Peyer's patch (tissue), 4 donors: ENCODE measurements at regions not wholly inside any gene's neighbourhood (a gene's known extent, or its start where the extent isn't known, plus 50 kb on each side); places are given as distances from the start of the nearest gene placed in this dataset.

Experiments
- DNase-seq, 3 donors: peaks; one replicate each; pipeline ENCODE4 v3.0.0-alpha.2; 2017 to 2019
- H3K27ac ChIP-seq, 4 donors: fragments of 200-600 bp; sonication (generic); one replicate each; pipeline ENCODE4 v1.5.1; 2016 to 2019
- H3K27me3 ChIP-seq, 2 donors: fragments of 200-600 bp; sonication (generic); one replicate each; pipeline ENCODE4 v1.5.1; 2019
- H3K36me3 ChIP-seq, 3 donors: fragments of 200-600 bp; sonication (generic); one replicate each; pipeline ENCODE4 v1.5.1; 2016 to 2019
- H3K4me1 ChIP-seq, 4 donors: fragments of 200-600 bp; sonication (generic); one replicate each; pipeline ENCODE4 v1.5.1; 2016 to 2019
- H3K4me3 ChIP-seq, 4 donors: fragments of 200-600 bp; sonication (generic); 1 replicate in 3 of 4; 2 replicates in 1 of 4; pipeline ENCODE4 v1.5.1; 2016 to 2019; ENCODE audit warnings: mild to moderate bottlenecking in 1 of 4
- H3K9me3 ChIP-seq, 4 donors: fragments of 200-600 bp; sonication (generic); one replicate each; pipeline ENCODE4 v1.5.1; 2016 to 2019; ENCODE audit warnings: mild to moderate bottlenecking in 1 of 4
- POLR2A ChIP-seq, 2 donors: fragments of 450-650 bp; IDR thresholded peaks; one replicate each; pipeline ENCODE4 v1.5.1; 2017; ENCODE audit warnings: antibody characterized with exemption in 2 of 2, mild to moderate bottlenecking in 2 of 2, moderate library complexity in 2 of 2
- TF ChIP-seq, protein P1 (sequence below), 6 experiments: fragments of 450-650 bp in 4 of 6; fragments of 200-600 bp in 2 of 6; sonication (generic) in 1 of 6; IDR thresholded peaks; one replicate each; pipeline ENCODE4 v1.5.1; 2017 to 2019; ENCODE audit warnings: antibody characterized with exemption in 6 of 6, mild to moderate bottlenecking in 3 of 6, moderate library complexity in 1 of 6

DNA sequence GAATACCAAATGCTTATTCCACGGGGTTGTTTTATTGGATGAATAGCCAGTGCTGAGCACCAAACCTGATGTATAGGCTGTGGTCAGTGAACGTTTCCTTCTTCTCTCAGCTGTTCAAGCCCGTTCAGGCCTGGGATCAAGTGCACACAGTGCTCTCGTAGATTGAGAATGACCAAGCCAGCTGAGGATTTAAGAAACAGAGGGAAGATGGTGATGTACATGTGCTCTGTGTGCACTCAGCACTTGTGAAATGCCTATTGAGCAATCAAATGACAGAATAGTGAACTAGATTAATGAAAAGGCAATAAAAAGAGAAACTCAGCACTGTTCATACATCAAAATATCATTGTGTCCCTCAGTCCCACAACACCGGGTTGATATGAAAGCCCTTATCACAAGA is 302.5 kb downstream of the BMPER start:
- Histone ChIP-seq H3K9me3 (no peaks in the 10 kb centered on the region), H3K4me3 (no peak overlapping the region), H3K4me1 (no peaks in the 10 kb centered on the region), H3K27ac (no peak overlapping the region), H3K36me3 (no peaks in the 10 kb centered on the region), H3K27me3 (no peaks in the 10 kb centered on the region)
- no peak for TF ChIP-seq POLR2A (IDR thresholded peaks at IDR 0.05)
- TF ChIP-seq, protein P1, sequence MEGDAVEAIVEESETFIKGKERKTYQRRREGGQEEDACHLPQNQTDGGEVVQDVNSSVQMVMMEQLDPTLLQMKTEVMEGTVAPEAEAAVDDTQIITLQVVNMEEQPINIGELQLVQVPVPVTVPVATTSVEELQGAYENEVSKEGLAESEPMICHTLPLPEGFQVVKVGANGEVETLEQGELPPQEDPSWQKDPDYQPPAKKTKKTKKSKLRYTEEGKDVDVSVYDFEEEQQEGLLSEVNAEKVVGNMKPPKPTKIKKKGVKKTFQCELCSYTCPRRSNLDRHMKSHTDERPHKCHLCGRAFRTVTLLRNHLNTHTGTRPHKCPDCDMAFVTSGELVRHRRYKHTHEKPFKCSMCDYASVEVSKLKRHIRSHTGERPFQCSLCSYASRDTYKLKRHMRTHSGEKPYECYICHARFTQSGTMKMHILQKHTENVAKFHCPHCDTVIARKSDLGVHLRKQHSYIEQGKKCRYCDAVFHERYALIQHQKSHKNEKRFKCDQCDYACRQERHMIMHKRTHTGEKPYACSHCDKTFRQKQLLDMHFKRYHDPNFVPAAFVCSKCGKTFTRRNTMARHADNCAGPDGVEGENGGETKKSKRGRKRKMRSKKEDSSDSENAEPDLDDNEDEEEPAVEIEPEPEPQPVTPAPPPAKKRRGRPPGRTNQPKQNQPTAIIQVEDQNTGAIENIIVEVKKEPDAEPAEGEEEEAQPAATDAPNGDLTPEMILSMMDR (IDR thresholded peaks at IDR 0.05): no peak
- no peak for DNase-seq

- no peaks in the 10 kb centered on the region for H3K27me3 ChIP-seq
- H3K4me1 ChIP-seq: no peaks in the 10 kb centered on the region
- no peak overlapping the region for H3K4me3 ChIP-seq
- no peaks in the 10 kb centered on the region for H3K9me3 ChIP-seq
- TF ChIP-seq, protein P1 (IDR thresholded peaks at IDR 0.05): no peak
- no peak for TF ChIP-seq POLR2A (IDR thresholded peaks at IDR 0.05)
- no peak for DNase-seq
- H3K36me3 ChIP-seq: no peaks in the 10 kb centered on the region
- H3K27ac ChIP-seq: no peak overlapping the region
These were observed 303.7 kb downstream of the BMPER start for GRCh38 chr7:34208878-34209621.

GRCh38 chr7:34211018-34211417 is 305.7 kb downstream of the BMPER start:
- H3K27ac ChIP-seq: no peak overlapping the region
- no peaks in the 10 kb centered on the region for H3K27me3 ChIP-seq
- no peak for DNase-seq
- H3K4me1 ChIP-seq: no peaks in the 10 kb centered on the region
- no peaks in the 10 kb centered on the region for H3K9me3 ChIP-seq
- TF ChIP-seq, protein P1 (IDR thresholded peaks at IDR 0.05): no peak
- no peak for TF ChIP-seq POLR2A (IDR thresholded peaks at IDR 0.05)
- H3K4me3 ChIP-seq: no peak overlapping the region
- no peaks in the 10 kb centered on the region for H3K36me3 ChIP-seq

- Histone ChIP-seq H3K4me1 (no peaks in the 10 kb centered on the region), H3K27me3 (no peaks in the 10 kb centered on the region), H3K36me3 (no peaks in the 10 kb centered on the region), H3K27ac (no peak overlapping the region), H3K9me3 (no peaks in the 10 kb centered on the region), H3K4me3 (no peak overlapping the region)
- TF ChIP-seq, protein P1 (IDR thresholded peaks at IDR 0.05): no peak
- TF ChIP-seq POLR2A (IDR thresholded peaks at IDR 0.05): no peak
- no peak for DNase-seq
These were observed 312.6 kb downstream of the BMPER start for GRCh38 chr7:34217972-34218371.

DNA sequence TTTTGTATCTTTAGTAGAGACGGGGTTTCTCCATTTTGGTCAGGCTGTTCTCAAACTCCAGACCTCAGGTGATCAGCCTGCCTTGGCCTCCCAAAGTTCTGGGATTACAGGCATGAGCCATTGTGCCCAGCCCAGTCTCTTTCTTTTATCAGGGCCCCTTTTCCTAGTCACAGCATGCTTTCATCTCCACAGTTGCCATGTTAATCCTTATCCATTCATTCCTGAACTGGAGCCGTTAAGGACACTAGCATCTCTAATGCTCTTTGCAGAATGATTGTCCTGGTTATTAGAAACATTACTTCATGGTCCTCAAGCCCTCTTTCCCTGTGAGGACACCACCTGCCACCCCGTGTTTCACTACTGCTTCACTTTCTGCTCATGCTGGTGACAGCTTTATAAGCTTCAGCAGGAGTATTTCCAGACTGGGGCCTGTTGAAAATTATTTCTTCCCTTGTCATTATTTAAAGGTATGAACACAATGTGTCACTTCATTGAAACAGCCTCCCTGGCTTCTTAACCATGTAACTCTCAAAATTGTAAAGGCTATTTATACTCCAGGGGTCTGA is 313.9 kb downstream of the BMPER start:
- Histone ChIP-seq H3K36me3 (no peaks in the 10 kb centered on the region), H3K9me3 (no peaks in the 10 kb centered on the region), H3K27ac (no peak overlapping the region), H3K4me1 (no peaks in the 10 kb centered on the region), H3K27me3 (no peaks in the 10 kb centered on the region), H3K4me3 (no peak overlapping the region)
- no peak for TF ChIP-seq POLR2A (IDR thresholded peaks at IDR 0.05)
- TF ChIP-seq, protein P1 (IDR thresholded peaks at IDR 0.05): no peak
- no peak for DNase-seq
